ENCODE measurements at regions not wholly inside any gene's neighbourhood (a gene's known extent, or its start where the extent isn't known, plus 50 kb on each side); places are given as distances from the start of the nearest gene placed in this dataset.
"Not testable (repeated sequence)": the region's sequence is repeated elsewhere in the genome, so short reads cannot be mapped to it uniquely, and the experiment has no call there.

DNA sequence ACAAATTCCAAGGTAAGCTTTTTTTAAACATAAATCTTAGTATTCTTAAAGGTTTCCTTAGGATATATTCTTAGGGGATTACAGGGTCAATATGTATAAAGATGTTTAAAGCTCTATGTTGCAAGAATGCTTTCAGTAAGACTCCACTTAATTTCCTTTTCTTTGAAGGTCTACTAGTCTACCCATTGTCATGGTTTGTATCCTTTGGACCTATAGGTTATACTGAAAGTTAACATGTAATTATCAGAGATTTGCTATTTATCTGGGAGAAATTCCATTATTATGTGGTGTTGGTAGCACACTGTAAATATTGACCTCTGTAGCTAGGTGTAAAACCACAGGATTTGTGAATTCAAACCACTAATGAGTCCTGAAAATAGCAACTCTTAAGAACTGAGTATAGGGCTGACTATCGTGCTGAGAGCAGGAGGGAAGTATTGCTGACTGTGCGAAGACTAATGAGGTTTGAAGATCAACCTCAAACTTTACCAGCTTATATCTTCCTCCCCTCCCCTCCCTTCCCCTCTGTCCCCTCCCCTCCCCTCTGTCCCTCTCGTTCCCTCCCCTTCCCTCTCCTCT lies 85.6 kb downstream of the GADD45G start:
- intact Hi-C loops (cut with DNase I, micrococcal nuclease), result no loop called here

DNA sequence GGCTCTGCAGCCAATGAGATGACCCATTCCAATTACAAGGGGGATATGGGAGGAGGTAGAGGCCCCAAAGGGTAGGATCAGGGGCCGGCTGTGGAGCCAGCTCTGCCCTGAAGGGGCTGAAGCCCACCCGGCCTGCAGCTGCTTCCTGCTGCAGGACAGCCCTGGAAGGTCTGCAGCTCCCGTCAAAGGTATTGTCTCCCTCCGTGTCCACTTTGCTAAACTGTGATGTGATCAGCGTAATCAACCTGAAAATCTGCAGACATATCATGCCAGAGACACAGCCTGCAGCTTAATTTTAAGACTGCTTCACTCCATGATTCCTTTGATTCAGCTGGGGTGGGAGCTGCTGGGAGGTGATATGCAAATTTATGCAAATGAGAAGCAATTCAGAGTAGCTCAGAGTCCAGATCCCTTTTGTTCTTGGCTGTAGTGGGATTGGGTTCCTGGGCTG lies 90.7 kb downstream of the GADD45G start:
- TF ChIP-seq, protein P1, sequence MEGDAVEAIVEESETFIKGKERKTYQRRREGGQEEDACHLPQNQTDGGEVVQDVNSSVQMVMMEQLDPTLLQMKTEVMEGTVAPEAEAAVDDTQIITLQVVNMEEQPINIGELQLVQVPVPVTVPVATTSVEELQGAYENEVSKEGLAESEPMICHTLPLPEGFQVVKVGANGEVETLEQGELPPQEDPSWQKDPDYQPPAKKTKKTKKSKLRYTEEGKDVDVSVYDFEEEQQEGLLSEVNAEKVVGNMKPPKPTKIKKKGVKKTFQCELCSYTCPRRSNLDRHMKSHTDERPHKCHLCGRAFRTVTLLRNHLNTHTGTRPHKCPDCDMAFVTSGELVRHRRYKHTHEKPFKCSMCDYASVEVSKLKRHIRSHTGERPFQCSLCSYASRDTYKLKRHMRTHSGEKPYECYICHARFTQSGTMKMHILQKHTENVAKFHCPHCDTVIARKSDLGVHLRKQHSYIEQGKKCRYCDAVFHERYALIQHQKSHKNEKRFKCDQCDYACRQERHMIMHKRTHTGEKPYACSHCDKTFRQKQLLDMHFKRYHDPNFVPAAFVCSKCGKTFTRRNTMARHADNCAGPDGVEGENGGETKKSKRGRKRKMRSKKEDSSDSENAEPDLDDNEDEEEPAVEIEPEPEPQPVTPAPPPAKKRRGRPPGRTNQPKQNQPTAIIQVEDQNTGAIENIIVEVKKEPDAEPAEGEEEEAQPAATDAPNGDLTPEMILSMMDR (IDR thresholded peaks at IDR 0.05), result no peak
- H3K4me3 ChIP-seq, result no peak overlapping the region
- H3K4me1 ChIP-seq (ENCODE audit: low read depth), result no peaks in the 10 kb centered on the region
- intact Hi-C loops (cut with DNase I, micrococcal nuclease), result no loop called here
- no peak for DNase-seq
- ATAC-seq, result no peak
- no peaks in the 10 kb centered on the region for H3K9me3 ChIP-seq
- H3K36me3 ChIP-seq (ENCODE audit: low read depth), result no peaks in the 10 kb centered on the region

More for the DNA sequence above, 85.6 kb downstream of the GADD45G start:
- Histone ChIP-seq H3K4me3 (no peak overlapping the region), H3K4me1 (ENCODE audit: low read depth) (peaks cover 2% of the 10 kb centered on the region), H3K9me3 (no peaks in the 10 kb centered on the region), H3K36me3 (ENCODE audit: low read depth) (no peaks in the 10 kb centered on the region)
- no peak for DNase-seq
- ATAC-seq, result peak; percentile 17
- TF ChIP-seq, protein P1 (IDR thresholded peaks at IDR 0.05), result no peak

DNA sequence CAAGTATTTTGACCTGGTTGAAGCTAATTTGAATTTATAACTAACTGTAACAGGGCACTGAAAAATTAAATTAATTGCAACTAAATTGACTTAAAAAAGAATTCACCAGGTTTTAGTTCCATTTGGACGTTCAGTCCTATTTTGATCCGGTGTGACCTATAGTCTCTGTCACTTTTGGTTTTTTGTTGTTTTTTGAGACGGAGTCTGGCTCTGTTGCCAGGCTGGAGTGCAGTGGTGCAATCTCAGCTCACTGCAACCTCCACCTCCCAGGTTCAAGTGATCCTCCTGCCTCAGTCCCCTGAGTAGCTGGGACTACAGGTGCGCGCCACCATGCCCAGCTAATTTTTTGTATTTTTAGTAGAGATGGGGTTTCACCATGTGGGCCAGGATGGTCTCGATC lies 91.2 kb downstream of the GADD45G start:
- H3K4me1 ChIP-seq (ENCODE audit: low read depth); H3K9me3 ChIP-seq; intact Hi-C loops (cut with DNase I, micrococcal nuclease); H3K36me3 ChIP-seq (ENCODE audit: low read depth); ATAC-seq; DNase-seq; H3K4me3 ChIP-seq: not testable (repeated sequence)

DNA sequence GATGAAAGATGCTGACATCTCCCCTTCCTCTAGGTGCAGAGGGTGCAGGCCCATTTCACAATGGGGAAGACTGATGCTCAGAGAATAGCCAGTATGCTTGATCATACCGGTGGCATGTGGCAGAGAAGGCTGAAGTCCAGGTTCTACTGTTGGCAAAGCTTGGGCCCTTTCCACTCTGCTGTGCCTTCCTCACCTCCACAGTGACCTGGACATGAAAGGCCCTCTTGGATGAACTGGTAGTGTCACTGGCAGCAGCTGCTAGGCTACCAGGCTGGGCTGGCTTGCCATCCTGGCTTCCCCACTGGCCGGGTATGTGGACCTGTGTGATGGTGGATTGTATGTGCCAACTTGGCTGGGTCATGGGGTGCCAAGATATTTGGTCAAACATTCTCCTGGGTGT lies 92.0 kb downstream of the GADD45G start:
- ATAC-seq (no peak), DNase-seq (no peak)
- H3K9me3 ChIP-seq, result no peaks in the 10 kb centered on the region
- TF ChIP-seq, protein P1 (IDR thresholded peaks at IDR 0.05), result no peak
- H3K4me1 ChIP-seq (ENCODE audit: low read depth), result no peaks in the 10 kb centered on the region
- H3K36me3 ChIP-seq (ENCODE audit: low read depth), result no peaks in the 10 kb centered on the region
- no peak overlapping the region for H3K4me3 ChIP-seq
- intact Hi-C loops (cut with DNase I, micrococcal nuclease), result no loop called here

DNA sequence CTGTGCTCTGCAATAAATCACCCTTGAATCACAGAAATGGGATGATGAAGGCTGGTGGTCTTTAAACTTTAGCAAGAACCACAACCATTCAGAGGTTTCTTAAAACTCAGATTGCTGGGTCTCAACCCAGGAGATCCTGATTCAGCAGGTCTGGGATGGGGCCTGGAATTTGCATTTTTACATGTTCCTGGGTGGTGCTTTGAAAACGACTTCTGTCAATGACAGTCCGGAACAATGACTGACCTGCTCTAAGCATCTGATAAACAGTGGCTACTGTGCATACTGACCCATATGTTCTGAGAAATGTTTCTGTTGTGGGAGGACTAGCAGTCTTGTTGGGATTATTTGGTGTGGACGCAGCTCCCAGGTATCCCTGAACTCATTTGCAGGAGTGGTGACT lies 92.7 kb downstream of the GADD45G start:
- intact Hi-C loops (cut with DNase I, micrococcal nuclease), result no loop called here

DNA sequence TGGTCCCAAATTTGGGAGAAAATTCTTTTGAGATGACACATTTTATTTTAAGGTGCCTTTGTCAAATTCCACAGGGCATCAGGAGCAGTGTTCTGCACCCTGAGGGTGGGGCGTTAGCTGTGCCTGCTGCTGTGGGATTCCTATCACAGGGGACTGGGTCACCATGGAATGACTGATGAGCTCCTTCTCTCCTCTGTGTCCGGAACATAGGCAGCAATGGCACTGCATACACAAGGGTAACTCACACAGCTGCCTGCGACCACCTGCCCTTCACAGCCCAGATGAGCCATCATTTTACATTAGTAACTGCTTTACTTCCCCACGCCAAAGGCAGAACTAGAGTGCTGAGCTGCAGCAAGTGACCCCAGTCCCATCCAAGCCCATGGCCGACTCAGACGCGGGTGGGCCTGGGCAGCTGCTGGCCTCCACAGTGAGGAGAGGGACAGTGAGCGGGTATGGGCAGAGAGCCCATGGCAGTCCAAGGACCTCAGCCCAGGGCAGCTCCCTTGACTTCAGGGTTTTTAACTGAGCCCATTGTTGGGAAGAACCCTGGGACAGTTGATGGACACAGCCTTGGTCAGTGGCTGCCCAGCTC lies 93.7 kb downstream of the GADD45G start:
- Histone ChIP-seq H3K9me3 (no peaks in the 10 kb centered on the region), H3K4me1 (ENCODE audit: low read depth) (no peaks in the 10 kb centered on the region), H3K36me3 (ENCODE audit: low read depth) (no peaks in the 10 kb centered on the region), H3K4me3 (no peak overlapping the region)
- TF ChIP-seq, protein P1 (IDR thresholded peaks at IDR 0.05), result no peak
- ATAC-seq, result no peak
- no peak for DNase-seq
- intact Hi-C loops (cut with DNase I, micrococcal nuclease), result no loop called here

More for the DNA sequence above, 92.7 kb downstream of the GADD45G start:
- no peaks in the 10 kb centered on the region for H3K4me1 ChIP-seq (ENCODE audit: low read depth)
- no peak for ATAC-seq
- H3K36me3 ChIP-seq (ENCODE audit: low read depth), result no peaks in the 10 kb centered on the region
- TF ChIP-seq, protein P1 (IDR thresholded peaks at IDR 0.05), result no peak
- DNase-seq, result no peak
- no peaks in the 10 kb centered on the region for H3K9me3 ChIP-seq
- H3K4me3 ChIP-seq, result no peak overlapping the region
